ENCODE measurements at regions not wholly inside any gene's neighbourhood (a gene's known extent, or its start where the extent isn't known, plus 50 kb on each side); places are given as distances from the start of the nearest gene placed in this dataset.

- Histone ChIP-seq H3K27me3 (ENCODE audit: control insufficient read depth, insufficient read depth, low read length, poor library complexity, severe bottlenecking) (no peaks in the 10 kb centered on the region), H3K4me3 (ENCODE audit: low read length) (no peak overlapping the region), H3K4me1 (ENCODE audit: control insufficient read depth, insufficient read depth, low read length) (no peaks in the 10 kb centered on the region), H3K36me3 (ENCODE audit: control insufficient read depth, insufficient read depth, low read length) (no peaks in the 10 kb centered on the region), H3K9ac (ENCODE audit: extremely low read depth, low read length, poor library complexity, severe bottlenecking) (no peak overlapping the region), H3K27ac (ENCODE audit: low read depth, low read length) (no peak overlapping the region), H3K9me3 (ENCODE audit: control insufficient read depth, low read length) (no peaks in the 10 kb centered on the region)
- Mint-ChIP-seq H3K27me3 (ENCODE audit: insufficient read depth) (no peaks in the 10 kb centered on the region), H3K9me3 (no peaks in the 10 kb centered on the region), H3K4me1 (peaks cover 7% of the 10 kb centered on the region), H3K36me3 (ENCODE audit: low read depth) (no peaks in the 10 kb centered on the region), H3K27ac (no peak overlapping the region), H3K4me3 (no peak overlapping the region)
- no peak for DNase-seq
- TF ChIP-seq CTCF (conservative IDR thresholded peaks at IDR 0.05): no peak
- 93 to 94% methylated on average over 5 to 6 of the region's 6 CpGs for WGBS, 2 experiments (ENCODE audit: insufficient coverage in 1 of 2, insufficient read length in 1 of 2)
Measured at GRCh38 chr4:52368895-52369294, 290.2 kb downstream of the USP46 start.

GRCh38 chr4:52369649-52370048 is 289.5 kb downstream of the USP46 start:
- no peaks in the 10 kb centered on the region for H3K36me3 ChIP-seq (ENCODE audit: control insufficient read depth, insufficient read depth, low read length)
- H3K9me3 ChIP-seq (ENCODE audit: control insufficient read depth, low read length): no peaks in the 10 kb centered on the region
- Mint-ChIP-seq H3K4me3 (no peak overlapping the region), H3K4me1 (peaks cover 8% of the 10 kb centered on the region), H3K9me3 (no peaks in the 10 kb centered on the region), H3K27ac (no peak overlapping the region), H3K36me3 (ENCODE audit: low read depth) (no peaks in the 10 kb centered on the region), H3K27me3 (ENCODE audit: insufficient read depth) (no peaks in the 10 kb centered on the region)
- no peaks in the 10 kb centered on the region for H3K4me1 ChIP-seq (ENCODE audit: control insufficient read depth, insufficient read depth, low read length)
- no peaks in the 10 kb centered on the region for H3K27me3 ChIP-seq (ENCODE audit: control insufficient read depth, insufficient read depth, low read length, poor library complexity, severe bottlenecking)
- no peak overlapping the region for H3K9ac ChIP-seq (ENCODE audit: extremely low read depth, low read length, poor library complexity, severe bottlenecking)
- H3K4me3 ChIP-seq (ENCODE audit: low read length): no peak overlapping the region
- peak; percentile 17 for TF ChIP-seq CTCF (conservative IDR thresholded peaks at IDR 0.05)
- WGBS, 2 experiments (ENCODE audit: insufficient coverage in 1 of 2, insufficient read length in 1 of 2): 97 to 100% methylated on average over 1 of the region's 1 CpG
- H3K27ac ChIP-seq (ENCODE audit: low read depth, low read length): no peak overlapping the region
- DNase-seq: no peak

- Mint-ChIP-seq H3K27ac (no peak overlapping the region), H3K27me3 (ENCODE audit: insufficient read depth) (no peaks in the 10 kb centered on the region), H3K9me3 (no peaks in the 10 kb centered on the region), H3K4me3 (no peak overlapping the region), H3K4me1 (peaks cover 11% of the 10 kb centered on the region), H3K36me3 (ENCODE audit: low read depth) (no peaks in the 10 kb centered on the region)
- Histone ChIP-seq H3K27me3 (ENCODE audit: control insufficient read depth, insufficient read depth, low read length, poor library complexity, severe bottlenecking) (no peaks in the 10 kb centered on the region), H3K4me3 (ENCODE audit: low read length) (no peak overlapping the region), H3K4me1 (ENCODE audit: control insufficient read depth, insufficient read depth, low read length) (no peaks in the 10 kb centered on the region), H3K27ac (ENCODE audit: low read depth, low read length) (no peak overlapping the region), H3K36me3 (ENCODE audit: control insufficient read depth, insufficient read depth, low read length) (no peaks in the 10 kb centered on the region), H3K9me3 (ENCODE audit: control insufficient read depth, low read length) (no peaks in the 10 kb centered on the region), H3K9ac (ENCODE audit: extremely low read depth, low read length, poor library complexity, severe bottlenecking) (no peak overlapping the region)
- no peak for TF ChIP-seq CTCF (conservative IDR thresholded peaks at IDR 0.05)
- 82 to 89% methylated on average over 5 of the region's 5 CpGs for WGBS, 2 experiments (ENCODE audit: insufficient coverage in 1 of 2, insufficient read length in 1 of 2)
- no peak for DNase-seq
Measured at GRCh38 chr4:52370576-52370975, 288.5 kb downstream of the USP46 start.
